ENCODE measurements at regions not wholly inside any gene's neighbourhood (a gene's known extent, or its start where the extent isn't known, plus 50 kb on each side); places are given as distances from the start of the nearest gene placed in this dataset.

DNA sequence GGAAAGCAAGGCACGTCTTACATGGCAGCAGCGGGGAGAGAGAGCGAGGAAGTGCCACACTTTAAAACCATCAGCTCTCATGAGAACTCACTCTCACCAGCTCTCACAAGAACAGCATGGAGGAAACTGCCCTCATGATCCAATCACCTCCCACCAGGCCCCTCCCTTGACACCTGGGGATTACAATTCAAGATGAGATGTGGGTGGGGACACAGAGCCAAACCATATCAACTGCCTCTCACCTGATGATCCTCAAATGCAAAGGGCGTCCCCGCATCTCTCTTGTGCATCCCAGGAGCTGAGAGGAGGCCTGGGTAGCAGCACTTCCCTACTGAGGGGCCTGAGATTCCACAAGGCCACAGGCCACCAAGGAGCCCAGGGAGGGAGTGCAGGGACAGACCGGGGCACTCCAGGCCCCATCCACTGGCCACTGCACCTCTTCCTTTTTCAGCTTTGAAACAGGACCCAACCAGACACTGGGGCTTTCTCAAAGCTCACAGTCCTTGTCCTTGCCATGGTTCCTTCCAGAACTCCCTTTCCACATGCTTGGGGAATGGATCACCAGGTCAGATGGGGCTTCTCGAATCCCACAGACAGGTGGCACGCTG, 54.5 kb upstream of the IL17B start:
- TF ChIP-seq, protein P1, sequence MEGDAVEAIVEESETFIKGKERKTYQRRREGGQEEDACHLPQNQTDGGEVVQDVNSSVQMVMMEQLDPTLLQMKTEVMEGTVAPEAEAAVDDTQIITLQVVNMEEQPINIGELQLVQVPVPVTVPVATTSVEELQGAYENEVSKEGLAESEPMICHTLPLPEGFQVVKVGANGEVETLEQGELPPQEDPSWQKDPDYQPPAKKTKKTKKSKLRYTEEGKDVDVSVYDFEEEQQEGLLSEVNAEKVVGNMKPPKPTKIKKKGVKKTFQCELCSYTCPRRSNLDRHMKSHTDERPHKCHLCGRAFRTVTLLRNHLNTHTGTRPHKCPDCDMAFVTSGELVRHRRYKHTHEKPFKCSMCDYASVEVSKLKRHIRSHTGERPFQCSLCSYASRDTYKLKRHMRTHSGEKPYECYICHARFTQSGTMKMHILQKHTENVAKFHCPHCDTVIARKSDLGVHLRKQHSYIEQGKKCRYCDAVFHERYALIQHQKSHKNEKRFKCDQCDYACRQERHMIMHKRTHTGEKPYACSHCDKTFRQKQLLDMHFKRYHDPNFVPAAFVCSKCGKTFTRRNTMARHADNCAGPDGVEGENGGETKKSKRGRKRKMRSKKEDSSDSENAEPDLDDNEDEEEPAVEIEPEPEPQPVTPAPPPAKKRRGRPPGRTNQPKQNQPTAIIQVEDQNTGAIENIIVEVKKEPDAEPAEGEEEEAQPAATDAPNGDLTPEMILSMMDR (conservative IDR thresholded peaks at IDR 0.05; ENCODE audit: low read depth in 2 of 2) = no peak
- no peak for TF ChIP-seq POLR2AphosphoS5 (IDR thresholded peaks at IDR 0.05; ENCODE audit: low read depth)
- TF ChIP-seq EZH2phosphoT487 (IDR thresholded peaks at IDR 0.05; ENCODE audit: unreplicated experiment) = no peak
- no peak for TF ChIP-seq EZH2 (IDR thresholded peaks at IDR 0.05; ENCODE audit: low read depth, unreplicated experiment)
- TF ChIP-seq, protein P2, sequence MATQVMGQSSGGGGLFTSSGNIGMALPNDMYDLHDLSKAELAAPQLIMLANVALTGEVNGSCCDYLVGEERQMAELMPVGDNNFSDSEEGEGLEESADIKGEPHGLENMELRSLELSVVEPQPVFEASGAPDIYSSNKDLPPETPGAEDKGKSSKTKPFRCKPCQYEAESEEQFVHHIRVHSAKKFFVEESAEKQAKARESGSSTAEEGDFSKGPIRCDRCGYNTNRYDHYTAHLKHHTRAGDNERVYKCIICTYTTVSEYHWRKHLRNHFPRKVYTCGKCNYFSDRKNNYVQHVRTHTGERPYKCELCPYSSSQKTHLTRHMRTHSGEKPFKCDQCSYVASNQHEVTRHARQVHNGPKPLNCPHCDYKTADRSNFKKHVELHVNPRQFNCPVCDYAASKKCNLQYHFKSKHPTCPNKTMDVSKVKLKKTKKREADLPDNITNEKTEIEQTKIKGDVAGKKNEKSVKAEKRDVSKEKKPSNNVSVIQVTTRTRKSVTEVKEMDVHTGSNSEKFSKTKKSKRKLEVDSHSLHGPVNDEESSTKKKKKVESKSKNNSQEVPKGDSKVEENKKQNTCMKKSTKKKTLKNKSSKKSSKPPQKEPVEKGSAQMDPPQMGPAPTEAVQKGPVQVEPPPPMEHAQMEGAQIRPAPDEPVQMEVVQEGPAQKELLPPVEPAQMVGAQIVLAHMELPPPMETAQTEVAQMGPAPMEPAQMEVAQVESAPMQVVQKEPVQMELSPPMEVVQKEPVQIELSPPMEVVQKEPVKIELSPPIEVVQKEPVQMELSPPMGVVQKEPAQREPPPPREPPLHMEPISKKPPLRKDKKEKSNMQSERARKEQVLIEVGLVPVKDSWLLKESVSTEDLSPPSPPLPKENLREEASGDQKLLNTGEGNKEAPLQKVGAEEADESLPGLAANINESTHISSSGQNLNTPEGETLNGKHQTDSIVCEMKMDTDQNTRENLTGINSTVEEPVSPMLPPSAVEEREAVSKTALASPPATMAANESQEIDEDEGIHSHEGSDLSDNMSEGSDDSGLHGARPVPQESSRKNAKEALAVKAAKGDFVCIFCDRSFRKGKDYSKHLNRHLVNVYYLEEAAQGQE (IDR thresholded peaks at IDR 0.05; ENCODE audit: unreplicated experiment) = no peak
- TF ChIP-seq ZNF331 (CRISPR knock-in tag; IDR thresholded peaks at IDR 0.05; ENCODE audit: low read depth) = no peak
- TF ChIP-seq CREB1 (CRISPR knock-in tag; IDR thresholded peaks at IDR 0.05; ENCODE audit: low read depth) = no peak
- no peak for TF ChIP-seq STAT1 (IDR thresholded peaks at IDR 0.05; ENCODE audit: unreplicated experiment)
- TF ChIP-seq, protein P3, sequence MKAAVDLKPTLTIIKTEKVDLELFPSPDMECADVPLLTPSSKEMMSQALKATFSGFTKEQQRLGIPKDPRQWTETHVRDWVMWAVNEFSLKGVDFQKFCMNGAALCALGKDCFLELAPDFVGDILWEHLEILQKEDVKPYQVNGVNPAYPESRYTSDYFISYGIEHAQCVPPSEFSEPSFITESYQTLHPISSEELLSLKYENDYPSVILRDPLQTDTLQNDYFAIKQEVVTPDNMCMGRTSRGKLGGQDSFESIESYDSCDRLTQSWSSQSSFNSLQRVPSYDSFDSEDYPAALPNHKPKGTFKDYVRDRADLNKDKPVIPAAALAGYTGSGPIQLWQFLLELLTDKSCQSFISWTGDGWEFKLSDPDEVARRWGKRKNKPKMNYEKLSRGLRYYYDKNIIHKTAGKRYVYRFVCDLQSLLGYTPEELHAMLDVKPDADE (IDR thresholded peaks at IDR 0.05) = no peak
- no peak for TF ChIP-seq JUNB (IDR thresholded peaks at IDR 0.05; ENCODE audit: unreplicated experiment)
- no peak for TF ChIP-seq ZNF114 (CRISPR knock-in tag; IDR thresholded peaks at IDR 0.05)
- TF ChIP-seq, protein P4, sequence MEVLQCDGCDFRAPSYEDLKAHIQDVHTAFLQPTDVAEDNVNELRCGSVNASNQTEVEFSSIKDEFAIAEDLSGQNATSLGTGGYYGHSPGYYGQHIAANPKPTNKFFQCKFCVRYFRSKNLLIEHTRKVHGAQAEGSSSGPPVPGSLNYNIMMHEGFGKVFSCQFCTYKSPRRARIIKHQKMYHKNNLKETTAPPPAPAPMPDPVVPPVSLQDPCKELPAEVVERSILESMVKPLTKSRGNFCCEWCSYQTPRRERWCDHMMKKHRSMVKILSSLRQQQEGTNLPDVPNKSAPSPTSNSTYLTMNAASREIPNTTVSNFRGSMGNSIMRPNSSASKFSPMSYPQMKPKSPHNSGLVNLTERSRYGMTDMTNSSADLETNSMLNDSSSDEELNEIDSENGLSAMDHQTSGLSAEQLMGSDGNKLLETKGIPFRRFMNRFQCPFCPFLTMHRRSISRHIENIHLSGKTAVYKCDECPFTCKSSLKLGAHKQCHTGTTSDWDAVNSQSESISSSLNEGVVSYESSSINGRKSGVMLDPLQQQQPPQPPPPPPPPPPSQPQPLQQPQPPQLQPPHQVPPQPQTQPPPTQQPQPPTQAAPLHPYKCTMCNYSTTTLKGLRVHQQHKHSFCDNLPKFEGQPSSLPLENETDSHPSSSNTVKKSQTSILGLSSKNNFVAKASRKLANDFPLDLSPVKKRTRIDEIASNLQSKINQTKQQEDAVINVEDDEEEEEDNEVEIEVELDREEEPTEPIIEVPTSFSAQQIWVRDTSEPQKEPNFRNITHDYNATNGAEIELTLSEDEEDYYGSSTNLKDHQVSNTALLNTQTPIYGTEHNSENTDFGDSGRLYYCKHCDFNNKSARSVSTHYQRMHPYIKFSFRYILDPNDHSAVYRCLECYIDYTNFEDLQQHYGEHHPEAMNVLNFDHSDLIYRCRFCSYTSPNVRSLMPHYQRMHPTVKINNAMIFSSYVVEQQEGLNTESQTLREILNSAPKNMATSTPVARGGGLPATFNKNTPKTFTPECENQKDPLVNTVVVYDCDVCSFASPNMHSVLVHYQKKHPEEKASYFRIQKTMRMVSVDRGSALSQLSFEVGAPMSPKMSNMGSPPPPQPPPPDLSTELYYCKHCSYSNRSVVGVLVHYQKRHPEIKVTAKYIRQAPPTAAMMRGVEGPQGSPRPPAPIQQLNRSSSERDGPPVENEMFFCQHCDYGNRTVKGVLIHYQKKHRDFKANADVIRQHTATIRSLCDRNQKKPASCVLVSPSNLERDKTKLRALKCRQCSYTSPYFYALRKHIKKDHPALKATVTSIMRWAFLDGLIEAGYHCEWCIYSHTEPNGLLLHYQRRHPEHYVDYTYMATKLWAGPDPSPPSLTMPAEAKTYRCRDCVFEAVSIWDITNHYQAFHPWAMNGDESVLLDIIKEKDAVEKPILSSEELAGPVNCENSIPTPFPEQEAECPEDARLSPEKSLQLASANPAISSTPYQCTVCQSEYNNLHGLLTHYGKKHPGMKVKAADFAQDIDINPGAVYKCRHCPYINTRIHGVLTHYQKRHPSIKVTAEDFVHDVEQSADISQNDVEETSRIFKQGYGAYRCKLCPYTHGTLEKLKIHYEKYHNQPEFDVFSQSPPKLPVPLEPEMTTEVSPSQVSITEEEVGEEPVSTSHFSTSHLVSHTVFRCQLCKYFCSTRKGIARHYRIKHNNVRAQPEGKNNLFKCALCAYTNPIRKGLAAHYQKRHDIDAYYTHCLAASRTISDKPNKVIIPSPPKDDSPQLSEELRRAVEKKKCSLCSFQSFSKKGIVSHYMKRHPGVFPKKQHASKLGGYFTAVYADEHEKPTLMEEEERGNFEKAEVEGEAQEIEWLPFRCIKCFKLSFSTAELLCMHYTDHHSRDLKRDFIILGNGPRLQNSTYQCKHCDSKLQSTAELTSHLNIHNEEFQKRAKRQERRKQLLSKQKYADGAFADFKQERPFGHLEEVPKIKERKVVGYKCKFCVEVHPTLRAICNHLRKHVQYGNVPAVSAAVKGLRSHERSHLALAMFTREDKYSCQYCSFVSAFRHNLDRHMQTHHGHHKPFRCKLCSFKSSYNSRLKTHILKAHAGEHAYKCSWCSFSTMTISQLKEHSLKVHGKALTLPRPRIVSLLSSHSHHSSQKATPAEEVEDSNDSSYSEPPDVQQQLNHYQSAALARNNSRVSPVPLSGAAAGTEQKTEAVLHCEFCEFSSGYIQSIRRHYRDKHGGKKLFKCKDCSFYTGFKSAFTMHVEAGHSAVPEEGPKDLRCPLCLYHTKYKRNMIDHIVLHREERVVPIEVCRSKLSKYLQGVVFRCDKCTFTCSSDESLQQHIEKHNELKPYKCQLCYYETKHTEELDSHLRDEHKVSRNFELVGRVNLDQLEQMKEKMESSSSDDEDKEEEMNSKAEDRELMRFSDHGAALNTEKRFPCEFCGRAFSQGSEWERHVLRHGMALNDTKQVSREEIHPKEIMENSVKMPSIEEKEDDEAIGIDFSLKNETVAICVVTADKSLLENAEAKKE (CRISPR knock-in tag; IDR thresholded peaks at IDR 0.05) = no peak
- no peak for TF ChIP-seq NANOG (IDR thresholded peaks at IDR 0.05; ENCODE audit: borderline replicate concordance)
